T47D (cell line): ENCODE measurements at regions not wholly inside any gene's neighbourhood (a gene's known extent, or its start where the extent isn't known, plus 50 kb on each side); places are given as distances from the start of the nearest gene placed in this dataset.

Experiments
- DNase-seq, 2 experiments: peaks; one replicate each; pipeline versions ENCODE4 v3.0.0 to v3.0.0-alpha.2; 2011 to 2012; ENCODE audit warnings: low read depth in 1 of 2, low spot score in 1 of 2
- JUND ChIP-seq: IDR thresholded peaks from 2 replicates; pipeline ENCODE4 v1.6.1; 2012; ENCODE audit warnings: low read depth
- in situ Hi-C: cut with HindIII; loops from 2 replicates; pipeline ENCODE4 v1.10.0; 2016; ENCODE audit warnings: low sequenced_read_pairs, low pct_unique_long_range_greater_than_20kb

DNA sequence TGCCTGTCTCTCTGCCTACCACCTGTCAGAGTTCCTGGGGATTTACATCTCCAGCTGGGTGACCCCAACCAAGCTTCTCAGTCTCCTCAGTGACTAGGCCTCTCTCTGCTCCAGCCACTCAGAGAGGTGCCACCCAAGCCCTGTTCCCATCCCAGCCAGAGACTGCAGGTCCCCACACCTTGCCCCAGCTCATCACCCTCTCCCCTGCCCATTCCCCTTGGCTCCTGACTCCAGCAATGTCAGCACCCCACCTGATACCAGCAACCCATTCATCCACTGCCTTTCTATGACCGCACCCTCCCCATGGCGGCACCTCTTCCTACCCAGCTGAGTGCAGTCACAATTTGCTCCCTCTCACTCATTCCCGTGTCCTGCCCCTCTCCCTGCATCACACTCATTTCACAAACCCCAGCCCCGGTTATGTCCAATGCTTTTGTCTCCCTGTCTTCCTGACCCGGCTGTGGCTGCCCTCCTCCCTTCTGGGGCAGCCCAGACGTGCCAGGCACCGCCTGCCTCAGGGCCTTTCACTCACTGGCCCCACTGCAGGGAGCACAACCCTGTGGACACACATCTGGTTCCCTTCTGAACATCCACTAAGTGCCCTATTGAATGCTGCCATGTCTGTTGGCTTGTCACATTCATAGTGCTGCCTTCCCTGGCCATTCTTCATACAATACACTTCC is 494.8 kb upstream of the HS6ST1 start:
- DNase-seq = no peak
- in situ Hi-C loops = no loop called here
- TF ChIP-seq JUND = no peak

GRCh38 chr2:128815248-128815647 is 496.6 kb upstream of the HS6ST1 start:
- DNase-seq = no peak
- in situ Hi-C loops = no loop called here
- TF ChIP-seq JUND = no peak

DNA sequence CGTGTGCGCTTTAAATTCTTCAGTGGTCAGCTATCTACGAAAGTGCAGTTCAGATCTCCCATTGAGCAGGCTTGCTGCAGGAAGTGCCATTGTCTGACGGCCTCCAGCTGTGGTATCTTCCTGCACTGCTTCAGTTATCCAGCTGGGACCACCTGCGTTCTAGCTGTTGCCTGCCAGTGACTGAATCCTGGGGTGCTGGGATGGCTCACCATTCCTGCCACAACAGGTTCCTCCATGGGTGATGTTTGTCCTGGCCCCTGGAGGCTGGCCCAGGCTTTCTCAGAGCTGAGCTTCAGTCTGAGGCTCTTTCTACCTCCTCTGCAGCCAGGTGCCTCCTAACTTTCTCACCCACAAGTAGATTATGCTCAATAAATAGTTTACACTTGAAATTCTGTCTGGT is 498.5 kb upstream of the HS6ST1 start:
- no peak for DNase-seq
- no peak for TF ChIP-seq JUND
- in situ Hi-C loops = no loop called here

- no peak for TF ChIP-seq JUND
- DNase-seq = no peak
- in situ Hi-C loops = no loop called here
Measured at GRCh38 chr2:128817813-128818212, 499.1 kb upstream of the HS6ST1 start.

GRCh38 chr2:128818248-128818647 is 499.6 kb upstream of the HS6ST1 start:
- in situ Hi-C loops = no loop called here

DNA sequence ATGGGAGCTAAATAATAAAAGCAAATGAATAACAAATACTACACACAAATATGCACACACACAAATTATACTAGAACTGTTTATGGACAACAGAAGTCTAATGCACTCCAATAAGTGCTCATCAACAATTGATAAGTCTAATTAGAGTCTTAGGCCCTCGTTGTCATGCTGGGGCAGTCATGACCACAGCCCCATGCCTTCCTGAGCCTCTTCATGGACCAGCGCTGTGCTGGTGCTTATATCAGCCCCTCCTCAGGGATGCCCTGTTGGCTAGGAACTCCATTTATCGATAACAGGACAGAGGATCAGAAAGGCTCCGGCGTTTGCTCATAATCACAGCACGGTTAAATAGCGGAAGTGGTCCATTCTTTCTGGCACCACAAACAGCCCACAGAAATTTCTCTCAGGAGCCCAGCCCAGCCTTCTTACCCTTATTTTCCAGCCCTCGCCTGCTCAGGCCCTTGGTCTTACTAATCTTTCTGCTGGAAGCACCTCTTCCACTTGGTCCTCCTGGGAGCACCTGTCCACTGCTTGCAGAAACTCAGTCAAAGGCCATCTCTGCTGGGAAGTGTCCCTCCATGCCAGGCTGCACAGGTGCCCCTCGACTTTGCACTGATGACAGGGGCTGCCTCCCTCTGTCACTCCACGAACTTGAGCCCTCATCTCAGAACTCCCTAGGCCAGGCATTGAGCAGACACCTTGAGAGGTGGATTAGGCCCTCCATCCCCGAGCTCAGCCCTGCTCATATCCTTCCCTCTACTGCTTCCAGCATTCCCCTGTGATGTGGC is 500.2 kb upstream of the HS6ST1 start:
- no peak for TF ChIP-seq JUND
- no peak for DNase-seq
- in situ Hi-C loops = no loop called here

More at GRCh38 chr2:128818248-128818647, 499.6 kb upstream of the HS6ST1 start:
- TF ChIP-seq JUND = no peak
- DNase-seq = no peak

GRCh38 chr2:128820452-128820851 is 501.8 kb upstream of the HS6ST1 start:
- TF ChIP-seq JUND = no peak
- in situ Hi-C loops = no loop called here
- no peak for DNase-seq

GRCh38 chr2:128821010-128821409 is 502.3 kb upstream of the HS6ST1 start:
- in situ Hi-C loops = no loop called here
- TF ChIP-seq JUND = no peak
- no peak for DNase-seq

- TF ChIP-seq JUND = no peak
- no peak for DNase-seq
- in situ Hi-C loops = no loop called here
Measured at GRCh38 chr2:128832946-128833663, 514.4 kb upstream of the HS6ST1 start.

DNA sequence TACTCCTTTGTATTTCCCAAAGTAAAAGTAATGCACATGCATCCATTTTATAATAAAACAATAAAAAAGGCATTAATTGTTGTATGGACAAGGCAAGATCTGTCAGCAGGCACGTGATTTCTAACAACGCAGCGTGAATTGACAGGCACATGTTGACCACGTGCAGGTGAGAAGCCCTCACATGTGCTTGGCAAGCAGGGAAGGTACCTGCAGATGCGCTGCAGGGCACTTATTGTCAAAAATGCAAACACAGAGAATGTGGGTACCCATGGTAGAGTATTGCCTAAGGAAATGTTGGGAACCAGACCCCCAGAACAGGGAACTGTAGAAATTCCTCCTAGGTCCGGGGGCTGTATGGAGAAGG is 515.0 kb upstream of the HS6ST1 start:
- no peak for TF ChIP-seq JUND
- in situ Hi-C loops = no loop called here
- no peak for DNase-seq

- in situ Hi-C loops = no loop called here
- TF ChIP-seq JUND = no peak
- no peak for DNase-seq
Measured at GRCh38 chr2:128834207-128834879, 515.7 kb upstream of the HS6ST1 start.

- in situ Hi-C loops = no loop called here
- no peak for TF ChIP-seq JUND
- DNase-seq = no peak
Measured at GRCh38 chr2:128834880-128835252, 516.2 kb upstream of the HS6ST1 start.
